ENCODE measurements at regions not wholly inside any gene's neighbourhood (a gene's known extent, or its start where the extent isn't known, plus 50 kb on each side); places are given as distances from the start of the nearest gene placed in this dataset.

DNA sequence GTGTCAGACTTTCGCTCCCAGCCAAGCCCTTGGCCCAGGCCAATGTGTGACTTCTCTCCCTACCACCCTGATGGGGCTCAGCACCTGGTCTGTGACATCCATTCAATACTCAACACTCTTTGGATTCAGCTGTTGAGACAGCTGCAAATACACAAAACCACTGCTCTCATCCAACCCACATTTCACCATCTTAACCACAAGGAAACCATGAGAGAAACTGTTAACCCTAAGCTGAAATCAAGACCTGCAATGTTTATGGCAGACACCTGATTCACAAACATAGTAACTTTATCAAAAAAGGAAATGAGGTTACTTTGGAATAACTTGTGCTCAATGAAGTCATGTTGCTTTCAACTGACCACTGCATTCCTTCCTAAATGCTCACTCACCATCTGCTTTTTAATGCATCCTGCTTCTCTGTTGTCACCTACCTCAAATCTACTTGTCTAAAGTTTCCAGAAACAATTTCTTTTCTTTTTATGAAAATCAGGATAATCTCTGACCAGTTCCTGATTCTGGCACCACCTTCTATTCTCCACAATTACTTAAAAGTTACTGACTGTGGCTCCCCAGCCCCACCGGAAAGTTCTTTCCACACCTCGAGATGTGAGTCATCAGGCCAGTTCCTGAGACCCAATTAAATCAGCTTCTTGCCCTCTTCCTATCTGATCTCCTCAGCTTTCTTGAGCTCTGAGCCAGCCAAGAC, 88.2 kb downstream of the NOG start:
- TF ChIP-seq, protein P1, sequence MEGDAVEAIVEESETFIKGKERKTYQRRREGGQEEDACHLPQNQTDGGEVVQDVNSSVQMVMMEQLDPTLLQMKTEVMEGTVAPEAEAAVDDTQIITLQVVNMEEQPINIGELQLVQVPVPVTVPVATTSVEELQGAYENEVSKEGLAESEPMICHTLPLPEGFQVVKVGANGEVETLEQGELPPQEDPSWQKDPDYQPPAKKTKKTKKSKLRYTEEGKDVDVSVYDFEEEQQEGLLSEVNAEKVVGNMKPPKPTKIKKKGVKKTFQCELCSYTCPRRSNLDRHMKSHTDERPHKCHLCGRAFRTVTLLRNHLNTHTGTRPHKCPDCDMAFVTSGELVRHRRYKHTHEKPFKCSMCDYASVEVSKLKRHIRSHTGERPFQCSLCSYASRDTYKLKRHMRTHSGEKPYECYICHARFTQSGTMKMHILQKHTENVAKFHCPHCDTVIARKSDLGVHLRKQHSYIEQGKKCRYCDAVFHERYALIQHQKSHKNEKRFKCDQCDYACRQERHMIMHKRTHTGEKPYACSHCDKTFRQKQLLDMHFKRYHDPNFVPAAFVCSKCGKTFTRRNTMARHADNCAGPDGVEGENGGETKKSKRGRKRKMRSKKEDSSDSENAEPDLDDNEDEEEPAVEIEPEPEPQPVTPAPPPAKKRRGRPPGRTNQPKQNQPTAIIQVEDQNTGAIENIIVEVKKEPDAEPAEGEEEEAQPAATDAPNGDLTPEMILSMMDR (IDR thresholded peaks at IDR 0.05) = no peak
- no peak for TF ChIP-seq POLR2A (IDR thresholded peaks at IDR 0.05)
- no peak for TF ChIP-seq POLR2AphosphoS5 (IDR thresholded peaks at IDR 0.05)
